HG03159 (cell line): ENCODE measurements at regions not wholly inside any gene's neighbourhood (a gene's known extent, or its start where the extent isn't known, plus 50 kb on each side); places are given as distances from the start of the nearest gene placed in this dataset.

ENCODE experiments used
- ATAC-seq: cut with Tn5 transposase; IDR thresholded peaks from one replicate; pipeline ENCODE4 v1.9.1; 2021; ENCODE audit warnings: mild to moderate bottlenecking, moderate library complexity; ENCODE audit not compliant: unreplicated experiment

GRCh38 chr5:105033637-105034400 lies 1471.2 kb upstream of the NUDT12 start:
- ATAC-seq = no peak

GRCh38 chr5:105032917-105033316 lies 1470.3 kb upstream of the NUDT12 start:
- no peak for ATAC-seq

GRCh38 chr5:105030153-105030552 lies 1467.6 kb upstream of the NUDT12 start:
- no peak for ATAC-seq

GRCh38 chr5:105015098-105015497 lies 1452.5 kb upstream of the NUDT12 start:
- no peak for ATAC-seq

- ATAC-seq = no peak
Measured at GRCh38 chr5:104998572-104998971, 1436.0 kb upstream of the NUDT12 start.

- no peak for ATAC-seq
Measured at GRCh38 chr5:104998169-104998568, 1435.6 kb upstream of the NUDT12 start.

GRCh38 chr5:104987074-104987473 lies 1424.5 kb upstream of the NUDT12 start:
- ATAC-seq = no peak

- ATAC-seq = no peak
Measured at GRCh38 chr5:104977529-104977928, 1414.9 kb upstream of the NUDT12 start.

GRCh38 chr5:104967806-104968410 lies 1405.3 kb upstream of the NUDT12 start:
- ATAC-seq = no peak

GRCh38 chr5:104965006-104965405 lies 1402.4 kb upstream of the NUDT12 start:
- ATAC-seq = no peak

- no peak for ATAC-seq
Measured at GRCh38 chr5:104955479-104955878, 1392.9 kb upstream of the NUDT12 start.

GRCh38 chr5:104952876-104953275 lies 1390.3 kb upstream of the NUDT12 start:
- ATAC-seq = no peak

- ATAC-seq = no peak
Measured at GRCh38 chr5:104951829-104952228, 1389.2 kb upstream of the NUDT12 start.

- ATAC-seq = no peak
Measured at GRCh38 chr5:104947076-104947475, 1384.5 kb upstream of the NUDT12 start.

GRCh38 chr5:104942735-104943134 lies 1380.1 kb upstream of the NUDT12 start:
- ATAC-seq = no peak

- ATAC-seq = no peak
Measured at GRCh38 chr5:104941030-104941645, 1378.5 kb upstream of the NUDT12 start.

- ATAC-seq = no peak
Measured at GRCh38 chr5:104937598-104937997, 1375.0 kb upstream of the NUDT12 start.

GRCh38 chr5:104932431-104932830 lies 1369.8 kb upstream of the NUDT12 start:
- ATAC-seq = no peak

- no peak for ATAC-seq
Measured at GRCh38 chr5:104928906-104929520, 1366.4 kb upstream of the NUDT12 start.

- no peak for ATAC-seq
Measured at GRCh38 chr5:104915226-104915625, 1352.6 kb upstream of the NUDT12 start.

- ATAC-seq = no peak
Measured at GRCh38 chr5:104914536-104915070, 1352.0 kb upstream of the NUDT12 start.
